NCI-H1092 treated with DMSO at 0.1 percent for 48 hours (cell line): ENCODE measurements at regions not wholly inside any gene's neighbourhood (a gene's known extent, or its start where the extent isn't known, plus 50 kb on each side); places are given as distances from the start of the nearest gene placed in this dataset.

Experiments used
- DNase-seq: peaks from one replicate; lab custom pipeline; 2025; lab: John Stamatoyannopoulos, UW

- DNase-seq, result no peak
Observed at GRCh38 chr1:199746666-199747384, 280.7 kb upstream of the NR5A2 start.

- no peak for DNase-seq
Observed at GRCh38 chr1:199747984-199748383, 279.5 kb upstream of the NR5A2 start.

- no peak for DNase-seq
Observed at GRCh38 chr1:199751506-199751905, 276.0 kb upstream of the NR5A2 start.

- DNase-seq, result no peak
Observed at GRCh38 chr1:199751962-199752687, 275.4 kb upstream of the NR5A2 start.

- no peak for DNase-seq
Observed at GRCh38 chr1:199752688-199753027, 274.9 kb upstream of the NR5A2 start.

GRCh38 chr1:199753513-199753912, 274.0 kb upstream of the NR5A2 start:
- no peak for DNase-seq

- no peak for DNase-seq
Observed at GRCh38 chr1:199756066-199756465, 271.4 kb upstream of the NR5A2 start.

- no peak for DNase-seq
Observed at GRCh38 chr1:199758626-199759255, 268.8 kb upstream of the NR5A2 start.

GRCh38 chr1:199759268-199759730, 268.2 kb upstream of the NR5A2 start:
- DNase-seq, result no peak

- DNase-seq, result peak; percentile 15
Observed at GRCh38 chr1:199762572-199762971, 264.9 kb upstream of the NR5A2 start.

- DNase-seq, result no peak
Observed at GRCh38 chr1:199766218-199766792, 261.2 kb upstream of the NR5A2 start.

GRCh38 chr1:199767700-199768099, 259.8 kb upstream of the NR5A2 start:
- no peak for DNase-seq

- peak; percentile 41 for DNase-seq
Observed at GRCh38 chr1:199774433-199775089, 252.9 kb upstream of the NR5A2 start.

GRCh38 chr1:199776768-199777497, 250.6 kb upstream of the NR5A2 start:
- DNase-seq, result no peak

GRCh38 chr1:199778324-199778955, 249.1 kb upstream of the NR5A2 start:
- peak; percentile 33 for DNase-seq

- no peak for DNase-seq
Observed at GRCh38 chr1:199780091-199780490, 247.4 kb upstream of the NR5A2 start.

- DNase-seq, result no peak
Observed at GRCh38 chr1:199780948-199781670, 246.4 kb upstream of the NR5A2 start.

GRCh38 chr1:199784138-199784895, 243.2 kb upstream of the NR5A2 start:
- no peak for DNase-seq

GRCh38 chr1:199786695-199787094, 240.8 kb upstream of the NR5A2 start:
- DNase-seq, result no peak

GRCh38 chr1:199789141-199789540, 238.4 kb upstream of the NR5A2 start:
- DNase-seq, result no peak
